Thoracic aorta (tissue), 2 donors: ENCODE measurements at regions not wholly inside any gene's neighbourhood (a gene's known extent, or its start where the extent isn't known, plus 50 kb on each side); places are given as distances from the start of the nearest gene placed in this dataset.

Source experiments
- ATAC-seq: fragments of 150-250 bp; one replicate; pipeline ENCODE4 v1.8.0; 2017; ENCODE audit warnings: low read depth; ENCODE audit not compliant: insufficient number of reproducible peaks, low FRiP score
- DNase-seq: peaks from one replicate; pipeline ENCODE4 v3.0.0-alpha.2; 2020; ENCODE audit warnings: low spot score
- H3K27ac ChIP-seq, 2 donors: fragments of 200-600 bp; sonication (generic); 1 replicate in 1 of 2; 2 replicates in 1 of 2; pipeline ENCODE4 v1.5.1; 2016; ENCODE audit warnings: mild to moderate bottlenecking in 2 of 2, moderate library complexity in 2 of 2
- H3K27me3 ChIP-seq: fragments of 200-600 bp; sonication (generic); replicated peaks from 2 replicates; pipeline ENCODE4 v1.6.0; 2016; ENCODE audit warnings: mild to moderate bottlenecking; ENCODE audit not compliant: insufficient read depth
- H3K36me3 ChIP-seq: fragments of 200-600 bp; sonication (generic); one replicate; pipeline ENCODE4 v1.5.1; 2016
- H3K4me1 ChIP-seq, 2 donors: fragments of 200-600 bp; sonication (generic); 1 replicate in 1 of 2; 2 replicates in 1 of 2; pipeline versions ENCODE4 v1.5.1 to v1.6.0; 2016; ENCODE audit warnings: low read depth in 2 of 2, mild to moderate bottlenecking in 1 of 2; ENCODE audit not compliant: control insufficient read depth in 1 of 2
- H3K4me3 ChIP-seq: fragments of 200-600 bp; sonication (generic); 2 replicates; pipeline ENCODE4 v1.5.1; 2016; ENCODE audit warnings: mild to moderate bottlenecking
- H3K9me3 ChIP-seq: fragments of 200-600 bp; sonication (generic); 2 replicates; pipeline ENCODE4 v1.5.1; 2016
- CTCF ChIP-seq: fragments of 200-600 bp; sonication (generic); IDR thresholded peaks from one replicate; pipeline ENCODE4 v1.5.1; 2019; ENCODE audit warnings: antibody characterized with exemption

GRCh38 chr9:80952363-80952922, 736.9 kb downstream of the TLE1 start:
- no peak for DNase-seq

GRCh38 chr9:80951675-80952074, 737.7 kb downstream of the TLE1 start:
- H3K36me3 ChIP-seq = no peaks in the 10 kb centered on the region
- no peak for TF ChIP-seq CTCF
- DNase-seq (no peak), ATAC-seq (peak; percentile 14)
- peaks cover 6 to 24% of the 10 kb centered on the region in 2 donors for H3K4me1 ChIP-seq
- H3K4me3 ChIP-seq = no peak overlapping the region
- no peak overlapping the region for H3K27ac ChIP-seq
- H3K27me3 ChIP-seq = no peaks in the 10 kb centered on the region
- H3K9me3 ChIP-seq = no peaks in the 10 kb centered on the region

More at GRCh38 chr9:80952363-80952922, 736.9 kb downstream of the TLE1 start:
- ATAC-seq = no peak
- Histone ChIP-seq H3K4me3 (no peak overlapping the region), H3K27me3 (no peaks in the 10 kb centered on the region), H3K9me3 (no peaks in the 10 kb centered on the region), H3K36me3 (no peaks in the 10 kb centered on the region), H3K27ac (no peak overlapping the region), H3K4me1 (peaks cover 6 to 24% of the 10 kb centered on the region in 2 donors)
- TF ChIP-seq CTCF = no peak

DNA sequence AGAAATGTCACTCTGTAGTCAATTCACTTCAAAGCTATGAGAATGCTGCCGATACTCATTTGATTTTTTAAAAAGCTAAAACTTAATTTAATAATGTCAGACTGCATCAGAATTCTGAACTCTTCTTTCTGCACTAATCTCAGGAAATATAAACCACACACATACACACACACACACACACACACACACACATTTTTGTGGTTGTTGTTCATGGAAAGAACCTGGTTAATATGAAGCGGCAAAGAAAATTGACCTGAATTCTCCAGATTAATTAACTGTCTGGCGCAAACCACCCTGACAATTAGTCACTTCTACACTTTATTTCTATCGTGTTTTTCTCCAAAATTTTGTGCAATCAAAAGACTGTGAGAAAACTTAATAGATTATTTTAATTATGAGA, 740.5 kb downstream of the TLE1 start:
- Histone ChIP-seq H3K4me3 (no peak overlapping the region), H3K27ac (no peak overlapping the region), H3K27me3 (no peaks in the 10 kb centered on the region), H3K4me1 (peaks cover 6 to 24% of the 10 kb centered on the region in 2 donors), H3K36me3 (no peaks in the 10 kb centered on the region), H3K9me3 (no peaks in the 10 kb centered on the region)
- no peak for DNase-seq
- TF ChIP-seq CTCF = no peak
- no peak for ATAC-seq

DNA sequence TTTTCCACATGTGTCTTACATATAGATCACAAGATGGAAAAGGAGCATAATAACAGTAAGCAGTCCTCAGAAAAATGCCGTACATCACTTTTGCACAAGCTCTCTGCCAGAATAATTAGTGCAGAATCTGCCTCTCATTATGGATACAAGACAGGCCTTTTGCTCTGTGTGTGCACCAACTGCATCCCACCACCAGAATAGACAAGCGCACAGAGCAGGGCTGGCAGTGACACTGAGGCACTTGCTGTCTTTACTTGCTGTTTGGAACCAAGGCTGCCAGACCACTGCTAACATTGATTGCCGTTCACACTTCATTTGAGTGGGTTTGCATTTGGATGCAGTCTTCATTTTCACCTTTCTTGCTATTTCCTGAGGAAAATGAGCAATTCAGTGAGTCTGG, 741.3 kb downstream of the TLE1 start:
- H3K4me3 ChIP-seq = no peak overlapping the region
- H3K9me3 ChIP-seq = no peaks in the 10 kb centered on the region
- no peak for TF ChIP-seq CTCF
- H3K36me3 ChIP-seq = no peaks in the 10 kb centered on the region
- no peak overlapping the region for H3K27ac ChIP-seq
- no peak for ATAC-seq
- DNase-seq = no peak
- H3K27me3 ChIP-seq = no peaks in the 10 kb centered on the region
- H3K4me1 ChIP-seq = peaks cover 6 to 24% of the 10 kb centered on the region in 2 donors

DNA sequence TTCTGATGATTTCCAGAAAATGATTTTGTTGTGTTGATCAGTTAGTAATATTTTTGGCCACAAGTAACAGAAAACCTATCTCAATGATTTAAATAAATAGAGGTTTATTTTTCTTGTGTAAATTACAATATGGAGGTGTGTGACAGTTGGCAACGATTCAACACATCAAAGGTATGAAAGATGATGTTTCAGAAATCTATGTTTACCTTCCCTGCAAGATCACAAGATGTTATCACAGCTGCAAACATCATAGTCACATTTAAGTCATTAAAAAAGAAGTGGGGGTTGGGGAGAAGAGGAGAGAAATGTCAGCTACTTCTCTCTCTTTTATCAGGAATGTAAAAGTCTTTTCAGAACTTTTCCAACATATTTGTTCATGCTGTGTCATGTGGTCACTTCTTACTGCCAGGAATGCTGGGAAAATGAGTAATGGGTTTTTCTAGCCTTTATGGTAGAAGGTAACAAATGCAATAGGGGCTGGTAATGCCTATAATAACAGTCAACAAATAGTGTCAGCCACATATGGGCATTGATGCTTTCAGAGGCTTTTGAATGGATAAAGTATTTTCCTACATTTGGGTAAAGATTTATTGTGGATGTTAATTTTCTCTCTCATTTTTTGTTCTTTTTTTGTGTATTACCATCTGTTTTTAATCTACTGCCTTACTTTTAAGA, 742.7 kb downstream of the TLE1 start:
- no peak for TF ChIP-seq CTCF

More for the DNA sequence above, 742.7 kb downstream of the TLE1 start:
- Histone ChIP-seq H3K4me3 (no peak overlapping the region), H3K9me3 (no peaks in the 10 kb centered on the region), H3K4me1 (peaks cover 6 to 24% of the 10 kb centered on the region in 2 donors), H3K27ac (no peak overlapping the region), H3K27me3 (no peaks in the 10 kb centered on the region), H3K36me3 (no peaks in the 10 kb centered on the region)
- ATAC-seq (no peak), DNase-seq (no peak)
